Amygdala (tissue), 56 donors: ENCODE measurements at regions not wholly inside any gene's neighbourhood (a gene's known extent, or its start where the extent isn't known, plus 50 kb on each side); places are given as distances from the start of the nearest gene placed in this dataset.
"Not testable (repeated sequence)": the region's sequence is repeated elsewhere in the genome, so short reads cannot be mapped to it uniquely, and the experiment has no call there.

Experiments used
- DNase-seq, 56 donors: peaks; one replicate each; lab custom pipeline; 2025; lab: John Stamatoyannopoulos, UW

- no peak for DNase-seq
Measured at GRCh38 chrX:131595120-131595519, 51.2 kb downstream of the OR13H1 start.

GRCh38 chrX:131607792-131608369 is 64.0 kb downstream of the OR13H1 start:
- DNase-seq = no peak

GRCh38 chrX:131609480-131609879 is 65.6 kb downstream of the OR13H1 start:
- DNase-seq = no peak

GRCh38 chrX:131613260-131613659 is 69.4 kb downstream of the OR13H1 start:
- no peak for DNase-seq

GRCh38 chrX:131614241-131614640 is 70.4 kb downstream of the OR13H1 start:
- DNase-seq = no peak

GRCh38 chrX:131617182-131617581 is 73.3 kb downstream of the OR13H1 start:
- DNase-seq = no peak

- no peak for DNase-seq
Measured at GRCh38 chrX:131621650-131622049, 77.8 kb downstream of the OR13H1 start.

- DNase-seq = no peak
Measured at GRCh38 chrX:131626681-131627296, 82.9 kb downstream of the OR13H1 start.

GRCh38 chrX:131630534-131630933 is 86.7 kb downstream of the OR13H1 start:
- DNase-seq = no peak

GRCh38 chrX:131633285-131633917 is 89.5 kb downstream of the OR13H1 start:
- DNase-seq = peak in 38 of 56 donors; percentile 0 to 48 (median 8)

GRCh38 chrX:131634900-131635299 is 91.0 kb downstream of the OR13H1 start:
- DNase-seq = no peak

GRCh38 chrX:131646106-131646505 is 102.2 kb downstream of the OR13H1 start:
- no peak for DNase-seq

GRCh38 chrX:131649741-131650140 is 105.9 kb downstream of the OR13H1 start:
- DNase-seq = no peak

- no peak for DNase-seq
Measured at GRCh38 chrX:131650637-131651410, 107.0 kb downstream of the OR13H1 start.

GRCh38 chrX:131663726-131664125 is 119.9 kb downstream of the OR13H1 start:
- not testable (repeated sequence) for DNase-seq

GRCh38 chrX:131671735-131672134 is 127.9 kb downstream of the OR13H1 start:
- DNase-seq = no peak

GRCh38 chrX:131675596-131676194 is 131.8 kb downstream of the OR13H1 start:
- DNase-seq = no peak

- DNase-seq = peak in 20 of 56 donors; percentile 0 to 29 (median 1)
Measured at GRCh38 chrX:131677655-131678628, 134.1 kb downstream of the OR13H1 start.

GRCh38 chrX:131682735-131683134 is 138.9 kb downstream of the OR13H1 start:
- not testable (repeated sequence) for DNase-seq

GRCh38 chrX:131693359-131693758 is 149.5 kb downstream of the OR13H1 start:
- no peak for DNase-seq
